ENCODE measurements at regions not wholly inside any gene's neighbourhood (a gene's known extent, or its start where the extent isn't known, plus 50 kb on each side); places are given as distances from the start of the nearest gene placed in this dataset.

DNA sequence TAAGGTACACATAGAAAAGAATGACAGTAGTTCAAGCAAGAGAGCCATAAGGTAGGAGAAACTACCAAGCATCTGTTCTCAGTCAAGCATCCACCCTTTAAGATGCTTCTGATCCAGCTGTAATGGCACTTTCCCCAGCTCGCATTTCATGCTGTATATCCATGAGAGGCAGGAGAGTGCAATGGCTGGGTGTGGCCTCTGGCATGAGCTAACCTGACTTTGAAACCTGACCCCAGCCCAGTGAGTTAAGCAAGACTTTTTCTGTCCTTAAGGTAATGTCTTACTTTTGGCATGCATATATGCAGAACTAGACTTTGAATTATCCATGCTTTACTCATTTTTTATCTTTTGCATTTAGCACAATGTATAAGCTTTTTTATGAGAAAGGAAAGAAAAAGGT lies 79.8 kb upstream of the CNTN5 start:
- peak in 1 of 2 experiments; percentile 51 for DNase-seq (ENCODE audit: low read depth in 1 of 2, low spot score in 1 of 2)
- in situ Hi-C loops (cut with HindIII; ENCODE audit: low pct_unique_long_range_greater_than_20kb, low sequenced_read_pairs): no loop called here
- TF ChIP-seq JUND (IDR thresholded peaks at IDR 0.05; ENCODE audit: low read depth): no peak

DNA sequence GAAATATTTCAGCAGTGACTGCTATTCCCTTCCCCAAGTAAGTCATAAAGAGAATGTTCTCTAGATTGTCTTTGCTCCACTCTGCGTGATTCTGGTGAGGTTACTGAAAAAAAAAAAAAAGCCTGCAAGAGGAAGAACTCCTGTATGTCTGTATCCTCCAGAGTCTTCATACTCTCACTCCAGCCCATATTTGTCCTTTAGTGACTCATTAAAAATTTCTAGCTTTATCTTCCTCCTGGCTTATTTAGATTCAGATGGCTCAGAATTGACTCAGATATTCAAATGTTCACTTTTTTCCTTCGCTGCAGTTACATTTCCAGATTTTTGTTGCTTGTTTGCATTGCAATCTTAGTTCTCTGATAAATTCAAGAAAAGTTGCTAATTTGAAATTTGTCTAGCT lies 76.3 kb upstream of the CNTN5 start:
- in situ Hi-C loops (cut with HindIII; ENCODE audit: low pct_unique_long_range_greater_than_20kb, low sequenced_read_pairs): no loop called here
- DNase-seq (ENCODE audit: low read depth in 1 of 2, low spot score in 1 of 2): no peak
- no peak for TF ChIP-seq JUND (IDR thresholded peaks at IDR 0.05; ENCODE audit: low read depth)

DNA sequence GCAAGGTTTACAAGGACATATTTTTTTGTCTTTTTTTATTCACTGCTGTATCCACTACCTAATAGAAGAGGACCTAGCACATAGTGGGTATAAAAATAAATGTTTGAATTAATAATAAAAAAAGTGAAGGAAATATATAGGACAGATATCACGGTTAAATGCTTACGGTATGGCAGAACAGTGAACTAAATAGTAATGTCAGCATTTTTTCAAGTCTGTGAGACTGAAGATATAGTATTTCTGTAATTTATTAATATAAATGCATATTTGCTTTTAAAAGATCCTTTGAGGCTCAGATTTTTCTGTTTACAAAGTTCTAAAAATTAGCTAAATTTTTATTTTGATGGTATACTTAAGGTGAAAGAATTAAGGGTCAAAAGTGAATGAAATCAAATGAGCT lies 68.6 kb upstream of the CNTN5 start:
- in situ Hi-C loops (cut with HindIII; ENCODE audit: low pct_unique_long_range_greater_than_20kb, low sequenced_read_pairs): no loop called here
- no peak for DNase-seq (ENCODE audit: low read depth in 1 of 2, low spot score in 1 of 2)
- TF ChIP-seq JUND (IDR thresholded peaks at IDR 0.05; ENCODE audit: low read depth): no peak

- in situ Hi-C loops (cut with HindIII; ENCODE audit: low pct_unique_long_range_greater_than_20kb, low sequenced_read_pairs): no loop called here
- TF ChIP-seq JUND (IDR thresholded peaks at IDR 0.05; ENCODE audit: low read depth): no peak
- no peak for DNase-seq (ENCODE audit: low read depth in 1 of 2, low spot score in 1 of 2)
These were observed 65.2 kb upstream of the CNTN5 start for GRCh38 chr11:98955551-98955950.

DNA sequence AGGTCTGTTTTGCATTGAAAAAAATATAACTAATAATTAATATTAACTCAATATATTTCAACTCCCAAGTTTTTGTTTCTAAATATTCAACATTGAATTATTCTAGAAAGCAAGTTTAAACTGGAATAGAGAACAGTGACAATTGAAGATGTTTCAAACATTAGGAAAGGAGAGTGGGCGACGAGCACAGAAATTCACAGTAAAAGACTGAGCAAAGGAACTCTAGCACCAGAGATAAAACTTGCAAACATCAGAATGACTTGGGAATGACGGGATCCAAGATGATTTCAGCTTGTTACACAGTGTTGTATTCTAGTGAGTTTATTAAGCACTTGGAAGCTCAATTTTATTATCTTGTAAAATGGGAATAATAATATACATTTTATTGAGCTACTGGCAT lies 56.6 kb upstream of the CNTN5 start:
- in situ Hi-C loops (cut with HindIII; ENCODE audit: low pct_unique_long_range_greater_than_20kb, low sequenced_read_pairs): no loop called here
- DNase-seq (ENCODE audit: low read depth in 1 of 2, low spot score in 1 of 2): no peak
- TF ChIP-seq JUND (IDR thresholded peaks at IDR 0.05; ENCODE audit: low read depth): no peak

- in situ Hi-C loops (cut with HindIII; ENCODE audit: low pct_unique_long_range_greater_than_20kb, low sequenced_read_pairs): no loop called here
- TF ChIP-seq JUND (IDR thresholded peaks at IDR 0.05; ENCODE audit: low read depth): no peak
These were observed 55.4 kb upstream of the CNTN5 start for GRCh38 chr11:98965358-98965757.

DNA sequence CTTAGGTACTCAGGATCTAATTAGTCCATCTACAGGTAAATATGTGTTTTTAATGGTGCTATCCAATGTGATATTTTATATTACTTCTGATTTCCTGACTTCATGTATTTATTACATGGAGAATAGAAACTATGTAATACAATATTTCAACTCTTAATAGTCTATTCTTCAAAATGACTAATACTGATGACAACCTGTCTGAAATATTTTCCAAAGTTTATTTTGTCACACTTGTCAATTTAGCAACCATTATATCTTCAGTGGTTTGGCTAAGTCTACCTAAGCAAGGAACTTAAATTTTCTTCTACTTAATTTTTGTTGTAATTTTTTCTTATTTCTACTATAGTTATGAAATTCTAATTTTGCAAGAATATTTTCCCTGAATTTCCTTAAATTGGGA lies 55.0 kb upstream of the CNTN5 start:
- no peak for DNase-seq (ENCODE audit: low read depth in 1 of 2, low spot score in 1 of 2)
- in situ Hi-C loops (cut with HindIII; ENCODE audit: low pct_unique_long_range_greater_than_20kb, low sequenced_read_pairs): no loop called here
- TF ChIP-seq JUND (IDR thresholded peaks at IDR 0.05; ENCODE audit: low read depth): no peak

More at GRCh38 chr11:98965358-98965757, 55.4 kb upstream of the CNTN5 start:
- no peak for DNase-seq (ENCODE audit: low read depth in 1 of 2, low spot score in 1 of 2)

GRCh38 chr11:98967005-98967404 lies 53.7 kb upstream of the CNTN5 start:
- no peak for DNase-seq (ENCODE audit: low read depth in 1 of 2, low spot score in 1 of 2)
- in situ Hi-C loops (cut with HindIII; ENCODE audit: low pct_unique_long_range_greater_than_20kb, low sequenced_read_pairs): no loop called here
- no peak for TF ChIP-seq JUND (IDR thresholded peaks at IDR 0.05; ENCODE audit: low read depth)

All from T47D (cell line).